IPS-18a (cell line): ENCODE measurements at regions not wholly inside any gene's neighbourhood (a gene's known extent, or its start where the extent isn't known, plus 50 kb on each side); places are given as distances from the start of the nearest gene placed in this dataset.

ENCODE experiments used
- H3K27ac ChIP-seq: one replicate; pipeline ENCODE4 v1.5.1; 2013; ENCODE audit warnings: low read length
- H3K27me3 ChIP-seq: one replicate; pipeline ENCODE4 v1.6.1; 2013; ENCODE audit warnings: mild to moderate bottlenecking, low read length; ENCODE audit not compliant: control insufficient read depth, insufficient read depth
- H3K36me3 ChIP-seq: one replicate; pipeline ENCODE4 v1.6.1; 2013; ENCODE audit warnings: low read depth, low read length; ENCODE audit not compliant: control insufficient read depth
- H3K4me1 ChIP-seq: one replicate; pipeline ENCODE4 v1.6.1; 2013; ENCODE audit warnings: low read depth, low read length; ENCODE audit not compliant: control insufficient read depth
- H3K4me3 ChIP-seq: one replicate; pipeline ENCODE4 v1.5.1; 2013; ENCODE audit warnings: low read length
- H3K9ac ChIP-seq: one replicate; pipeline ENCODE4 v1.6.1; 2013; ENCODE audit warnings: mild to moderate bottlenecking, low read length, moderate library complexity
- H3K9me3 ChIP-seq: one replicate; pipeline ENCODE4 v1.6.1; 2013; ENCODE audit warnings: low read depth, low read length; ENCODE audit not compliant: control insufficient read depth

- H3K4me3 ChIP-seq: no peak overlapping the region
- no peak overlapping the region for H3K9ac ChIP-seq
- no peaks in the 10 kb centered on the region for H3K36me3 ChIP-seq
- H3K4me1 ChIP-seq: no peaks in the 10 kb centered on the region
- H3K9me3 ChIP-seq: no peaks in the 10 kb centered on the region
- no peak overlapping the region for H3K27ac ChIP-seq
- no peaks in the 10 kb centered on the region for H3K27me3 ChIP-seq
Observed at GRCh38 chr10:62736168-62736546, 68.4 kb upstream of the ADO start.

GRCh38 chr10:62738916-62739315, 65.6 kb upstream of the ADO start:
- H3K27ac ChIP-seq: no peak overlapping the region
- no peaks in the 10 kb centered on the region for H3K4me1 ChIP-seq
- H3K9me3 ChIP-seq: no peaks in the 10 kb centered on the region

GRCh38 chr10:62740885-62741745, 63.4 kb upstream of the ADO start:
- Histone ChIP-seq H3K9me3 (no peaks in the 10 kb centered on the region), H3K27me3 (no peaks in the 10 kb centered on the region), H3K9ac (no peak overlapping the region), H3K4me1 (no peaks in the 10 kb centered on the region), H3K4me3 (no peak overlapping the region), H3K27ac (no peak overlapping the region), H3K36me3 (no peaks in the 10 kb centered on the region)

More at GRCh38 chr10:62738916-62739315, 65.6 kb upstream of the ADO start:
- no peaks in the 10 kb centered on the region for H3K27me3 ChIP-seq
- no peak overlapping the region for H3K9ac ChIP-seq
- no peak overlapping the region for H3K4me3 ChIP-seq
- H3K36me3 ChIP-seq: no peaks in the 10 kb centered on the region

GRCh38 chr10:62741996-62742395, 62.5 kb upstream of the ADO start:
- Histone ChIP-seq H3K27me3 (no peaks in the 10 kb centered on the region), H3K4me3 (no peak overlapping the region), H3K27ac (no peak overlapping the region), H3K4me1 (no peaks in the 10 kb centered on the region), H3K9ac (no peak overlapping the region), H3K36me3 (no peaks in the 10 kb centered on the region), H3K9me3 (no peaks in the 10 kb centered on the region)

- no peaks in the 10 kb centered on the region for H3K9me3 ChIP-seq
- no peak overlapping the region for H3K9ac ChIP-seq
- H3K4me3 ChIP-seq: no peak overlapping the region
- no peaks in the 10 kb centered on the region for H3K4me1 ChIP-seq
- no peak overlapping the region for H3K27ac ChIP-seq
- H3K27me3 ChIP-seq: no peaks in the 10 kb centered on the region
- H3K36me3 ChIP-seq: no peaks in the 10 kb centered on the region
Observed at GRCh38 chr10:62742536-62743061, 61.9 kb upstream of the ADO start.

GRCh38 chr10:62744136-62744535, 60.4 kb upstream of the ADO start:
- H3K4me1 ChIP-seq: no peaks in the 10 kb centered on the region
- no peak overlapping the region for H3K9ac ChIP-seq
- no peaks in the 10 kb centered on the region for H3K27me3 ChIP-seq

GRCh38 chr10:62745581-62745980, 58.9 kb upstream of the ADO start:
- H3K27ac ChIP-seq: no peak overlapping the region
- H3K9me3 ChIP-seq: no peaks in the 10 kb centered on the region
- no peaks in the 10 kb centered on the region for H3K27me3 ChIP-seq
- no peaks in the 10 kb centered on the region for H3K4me1 ChIP-seq
- no peak overlapping the region for H3K9ac ChIP-seq
- no peaks in the 10 kb centered on the region for H3K36me3 ChIP-seq
- no peak overlapping the region for H3K4me3 ChIP-seq

More at GRCh38 chr10:62744136-62744535, 60.4 kb upstream of the ADO start:
- H3K27ac ChIP-seq: no peak overlapping the region
- H3K4me3 ChIP-seq: no peak overlapping the region
- no peaks in the 10 kb centered on the region for H3K36me3 ChIP-seq
- H3K9me3 ChIP-seq: no peaks in the 10 kb centered on the region

GRCh38 chr10:62746951-62747729, 57.4 kb upstream of the ADO start:
- no peaks in the 10 kb centered on the region for H3K36me3 ChIP-seq
- H3K4me3 ChIP-seq: no peak overlapping the region
- H3K9ac ChIP-seq: no peak overlapping the region
- H3K27me3 ChIP-seq: no peaks in the 10 kb centered on the region
- no peak overlapping the region for H3K27ac ChIP-seq
- no peaks in the 10 kb centered on the region for H3K4me1 ChIP-seq
- no peaks in the 10 kb centered on the region for H3K9me3 ChIP-seq

- H3K9me3 ChIP-seq: no peaks in the 10 kb centered on the region
- H3K36me3 ChIP-seq: no peaks in the 10 kb centered on the region
- no peak overlapping the region for H3K27ac ChIP-seq
- H3K9ac ChIP-seq: no peak overlapping the region
- no peaks in the 10 kb centered on the region for H3K27me3 ChIP-seq
- H3K4me3 ChIP-seq: no peak overlapping the region
- no peaks in the 10 kb centered on the region for H3K4me1 ChIP-seq
Observed at GRCh38 chr10:62748386-62748785, 56.1 kb upstream of the ADO start.

GRCh38 chr10:62749093-62749683, 55.3 kb upstream of the ADO start:
- no peak overlapping the region for H3K27ac ChIP-seq
- no peaks in the 10 kb centered on the region for H3K4me1 ChIP-seq
- no peaks in the 10 kb centered on the region for H3K36me3 ChIP-seq
- no peaks in the 10 kb centered on the region for H3K27me3 ChIP-seq
- no peaks in the 10 kb centered on the region for H3K9me3 ChIP-seq
- H3K4me3 ChIP-seq: no peak overlapping the region
- H3K9ac ChIP-seq: no peak overlapping the region
